HCT116 (cell line): ENCODE measurements at regions not wholly inside any gene's neighbourhood (a gene's known extent, or its start where the extent isn't known, plus 50 kb on each side); places are given as distances from the start of the nearest gene placed in this dataset.

Experiments used
- ATAC-seq: fragments of 200-7000 bp; cut with Tn5 transposase; 2 replicates; pipeline ENCODE4 v1.9.1; 2020; ENCODE audit warnings: mild to moderate bottlenecking, moderate library complexity
- BruUV-seq: library from RNA; stranded (reverse); fragments of 400-500 nt; replicated peaks from 2 replicates; lab custom pipeline; 2021; lab: Mats Ljungman, UMichigan
- CTCF ChIA-PET: fragments of 300-600 bp; sonication (Branson Sonifier 250); formaldehyde crosslinking; loops from one replicate; lab custom pipeline; 2021; ENCODE audit warnings: antibody characterized with exemption; lab: Charles Lee
- POLR2A ChIA-PET: fragments of 300-600, 350-600 bp; sonication (Branson Sonifier 250); formaldehyde crosslinking; loops from one replicate; lab custom pipeline; 2021; ENCODE audit warnings: antibody characterized with exemption; lab: Charles Lee
- RAD21 ChIA-PET, 2 experiments: fragments of 300-600 bp; sonication (Branson Sonifier 250); formaldehyde crosslinking; loops; one replicate each; lab custom pipeline; 2023; ENCODE audit warnings: low total read pairs in 2 of 2; ENCODE audit not compliant: uncharacterized antibody in 2 of 2, unreplicated experiment in 2 of 2, low non-redundant PET in 1 of 2; lab: Charles Lee
- DNase-seq: peaks from one replicate; pipeline ENCODE4 v3.0.0-alpha.2; 2010; ENCODE audit warnings: low read depth, low spot score
- H2AFZ ChIP-seq: fragments of 200-600 bp; shearing (Covaris generic), sonication (generic); 2 replicates; pipeline ENCODE4 v1.6.1; 2017; ENCODE audit warnings: low read depth, mixed run types, mixed read lengths, antibody characterized with exemption, low read length; ENCODE audit not compliant: poor library complexity, severe bottlenecking
- H3K27ac ChIP-seq: 2 replicates; pipeline ENCODE4 v1.5.1; 2012; ENCODE audit warnings: low read depth, low read length
- H3K27me3 ChIP-seq: fragments of 200-600 bp; sonication (generic); 2 replicates; pipeline ENCODE4 v1.6.1; 2016; ENCODE audit warnings: mixed run types, low read length, mixed read lengths; ENCODE audit not compliant: insufficient read depth
- H3K36me3 ChIP-seq, 2 experiments: fragments of 200-500 bp in 1 of 2; fragments of 200-600 bp in 1 of 2; sonication (Bioruptor generic) in 1 of 2; sonication (generic) in 1 of 2; 2 replicates each; pipeline versions ENCODE4 v1.5.1 to v1.6.1; 2014 to 2016; ENCODE audit warnings: low read length in 2 of 2, inconsistent platforms in 1 of 2, mixed read lengths in 1 of 2, mixed run types in 1 of 2; ENCODE audit not compliant: insufficient read depth in 2 of 2, control insufficient read depth in 1 of 2
- H3K4me1 ChIP-seq, 2 experiments: fragments of 200-600 bp in 1 of 2; sonication (generic) in 1 of 2; 2 replicates each; pipeline versions ENCODE4 v1.5.1 to v1.6.1; 2012 to 2017; ENCODE audit warnings: low read length in 2 of 2, inconsistent platforms in 1 of 2, mild to moderate bottlenecking in 1 of 2, mixed read lengths in 1 of 2, mixed run types in 1 of 2, moderate library complexity in 1 of 2; ENCODE audit not compliant: insufficient read depth in 2 of 2, control insufficient read depth in 1 of 2
- H3K4me2 ChIP-seq: fragments of 200-600 bp; sonication (generic); 2 replicates; pipeline ENCODE4 v1.6.1; 2017; ENCODE audit warnings: mixed run types, low read length, mixed read lengths
- H3K4me3 ChIP-seq, 2 experiments: fragments of 200-600 bp in 1 of 2; sonication (generic) in 1 of 2; replicated peaks in 1 of 2; 2 replicates each; pipeline ENCODE4 v1.5.1; 2011 to 2016; ENCODE audit warnings: low read length in 2 of 2, control low read depth in 1 of 2, low read depth in 1 of 2, mild to moderate bottlenecking in 1 of 2, mixed read lengths in 1 of 2, mixed run types in 1 of 2
- H3K79me2 ChIP-seq: fragments of 200-600 bp; sonication (generic); 2 replicates; pipeline ENCODE4 v1.6.1; 2017; ENCODE audit warnings: mild to moderate bottlenecking, mixed run types, low read length, moderate library complexity, mixed read lengths; ENCODE audit not compliant: insufficient read depth
- H3K9ac ChIP-seq: fragments of 200-600 bp; sonication (generic); 2 replicates; pipeline ENCODE4 v1.6.1; 2016; ENCODE audit warnings: low read length, mixed read lengths
- H3K9me2 ChIP-seq: fragments of 200-600 bp; sonication (generic), shearing (Covaris generic); 2 replicates; pipeline ENCODE4 v1.6.1; 2017; ENCODE audit warnings: mixed run types, mild to moderate bottlenecking, moderate library complexity; ENCODE audit not compliant: insufficient read depth
- H3K9me3 ChIP-seq, 2 experiments: fragments of 200-500 bp in 1 of 2; fragments of 200-600 bp in 1 of 2; sonication (Bioruptor generic) in 1 of 2; sonication (generic) in 1 of 2; 2 replicates each; pipeline ENCODE4 v1.6.1; 2014 to 2017; ENCODE audit warnings: low read length in 2 of 2, mixed read lengths in 2 of 2, inconsistent platforms in 1 of 2, low read depth in 1 of 2, mild to moderate bottlenecking in 1 of 2, mixed run types in 1 of 2, moderate library complexity in 1 of 2; ENCODE audit not compliant: control insufficient read depth in 1 of 2, insufficient read depth in 1 of 2
- H4K20me1 ChIP-seq: fragments of 200-600 bp; sonication (generic), shearing (Covaris generic); 2 replicates; pipeline ENCODE4 v1.6.1; 2017; ENCODE audit warnings: mixed run types, mild to moderate bottlenecking, moderate library complexity; ENCODE audit not compliant: insufficient read depth
- CEBPB ChIP-seq: IDR thresholded peaks from 2 replicates; pipeline ENCODE4 v1.6.1; 2012; ENCODE audit warnings: low read depth
- CTCF ChIP-seq, 3 experiments: fragments of 200-600 bp in 1 of 3; sonication (generic) in 1 of 3; IDR thresholded peaks in 2 of 3; conservative IDR thresholded peaks in 1 of 3; 2 replicates each; pipeline ENCODE4 v1.5.1; 2012 to 2017; ENCODE audit warnings: low read depth in 2 of 3, low read length in 2 of 3, antibody characterized with exemption in 1 of 3, borderline replicate concordance in 1 of 3, control low read depth in 1 of 3, mild to moderate bottlenecking in 1 of 3, mixed read lengths in 1 of 3, mixed run types in 1 of 3, moderate library complexity in 1 of 3; ENCODE audit not compliant: insufficient read depth in 1 of 3
- EGR1 ChIP-seq: IDR thresholded peaks from 2 replicates; pipeline ENCODE4 v1.6.1; 2012; ENCODE audit warnings: low read depth
- ELF1 ChIP-seq: IDR thresholded peaks from 2 replicates; pipeline ENCODE4 v1.6.1; 2012; ENCODE audit warnings: low read depth, borderline replicate concordance
- EZH2 ChIP-seq: fragments of 200-600 bp; sonication (generic); IDR thresholded peaks from 2 replicates; pipeline ENCODE4 v1.6.1; 2017; ENCODE audit warnings: antibody characterized with exemption, mixed run types
- EZH2phosphoT487 ChIP-seq: fragments of 200-600 bp; IDR thresholded peaks from 2 replicates; pipeline ENCODE4 v1.6.1; 2018; ENCODE audit warnings: antibody characterized with exemption, borderline replicate concordance
- FOSL1 ChIP-seq: IDR thresholded peaks from 2 replicates; pipeline ENCODE4 v1.6.1; 2012; ENCODE audit warnings: low read depth
- MAX ChIP-seq: IDR thresholded peaks from 2 replicates; pipeline ENCODE4 v1.6.1; 2012
- POLR2A ChIP-seq: IDR thresholded peaks from 2 replicates; pipeline ENCODE4 v1.7.0; 2011; ENCODE audit warnings: borderline replicate concordance; ENCODE audit not compliant: insufficient read depth, insufficient read length; ENCODE audit errors: extremely low read depth
- POLR2AphosphoS5 ChIP-seq: IDR thresholded peaks from 2 replicates; pipeline ENCODE4 v1.6.1; 2011; ENCODE audit warnings: mild to moderate bottlenecking, low read depth, low read length, moderate library complexity
- RAD21 ChIP-seq: IDR thresholded peaks from 2 replicates; pipeline ENCODE4 v1.6.1; 2012; ENCODE audit warnings: low read depth, mild to moderate bottlenecking
- SIN3A ChIP-seq: IDR thresholded peaks from 2 replicates; pipeline ENCODE4 v1.6.1; 2012; ENCODE audit warnings: low read depth
- SP1 ChIP-seq: IDR thresholded peaks from 2 replicates; pipeline ENCODE4 v1.6.1; 2012; ENCODE audit warnings: low read depth
- SRF ChIP-seq: IDR thresholded peaks from 2 replicates; pipeline ENCODE4 v1.6.1; 2012; ENCODE audit warnings: low read depth
- TCF7L2 ChIP-seq: IDR thresholded peaks from 2 replicates; pipeline ENCODE4 v1.7.0; 2011; ENCODE audit warnings: borderline replicate concordance, inconsistent platforms; ENCODE audit not compliant: insufficient read depth, insufficient read length; ENCODE audit errors: extremely low read depth
- YY1 ChIP-seq: IDR thresholded peaks from 2 replicates; pipeline ENCODE4 v1.6.1; 2011; ENCODE audit warnings: low read length, low read depth, moderate library complexity, mild to moderate bottlenecking; ENCODE audit not compliant: insufficient replicate concordance; ENCODE audit errors: extremely low read depth
- ZFX ChIP-seq: fragments of 450-650 bp; IDR thresholded peaks from 2 replicates; pipeline ENCODE4 v1.6.1; 2017
- ZNF274 ChIP-seq: fragments of 200-500 bp; sonication (Bioruptor generic); IDR thresholded peaks from 2 replicates; pipeline ENCODE4 v1.6.1; 2014; ENCODE audit warnings: mild to moderate bottlenecking, low read depth, low read length, inconsistent platforms
- intact Hi-C: fragments of 100-400 bp; cut with micrococcal nuclease; formaldehyde crosslinking; loops from 2 replicates; pipeline ENCODE4 v1.10.0; 2022
- TF ChIP-seq, protein P1 (sequence below): IDR thresholded peaks from 2 replicates; pipeline ENCODE4 v1.6.1; 2012

DNA sequence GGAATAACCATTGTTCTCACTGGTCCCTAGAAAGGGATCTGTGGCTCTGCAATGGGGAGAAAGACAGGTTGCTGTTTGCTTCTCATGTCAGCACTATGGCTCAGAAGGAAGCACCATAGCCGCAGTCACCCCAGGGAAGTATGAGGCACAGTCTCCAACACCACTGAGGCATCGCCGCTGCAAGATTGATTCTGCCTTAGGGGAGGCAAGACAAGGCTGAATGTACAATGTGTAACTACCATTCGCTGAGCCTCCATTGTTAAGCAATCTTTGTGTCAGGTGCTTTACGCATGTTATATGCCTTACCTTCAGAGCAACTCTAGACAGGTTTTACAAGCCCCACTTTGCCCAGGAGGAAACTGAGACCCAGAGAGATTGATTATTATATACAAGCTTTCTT is 100.7 kb upstream of the KCNMB2 start:
- TF ChIP-seq YY1 (no peak), EGR1 (no peak), FOSL1 (no peak), POLR2AphosphoS5 (no peak), TCF7L2 (no peak), SP1 (no peak), ELF1 (no peak), RAD21 (no peak), POLR2A (no peak), EZH2 (no peak), CTCF (IDR thresholded peaks at IDR 0.05 in 2 of 3, conservative IDR thresholded peaks at IDR 0.05 in 1 of 3; ENCODE audit: borderline replicate concordance in 1 of 3, insufficient read depth in 1 of 3, low read depth in 2 of 3, low read length in 2 of 3) (no peak), EZH2phosphoT487 (no peak), ZFX (no peak), ZNF274 (no peak), CEBPB (no peak), SIN3A (no peak), MAX (no peak), SRF (no peak)
- TF ChIP-seq, protein P1, sequence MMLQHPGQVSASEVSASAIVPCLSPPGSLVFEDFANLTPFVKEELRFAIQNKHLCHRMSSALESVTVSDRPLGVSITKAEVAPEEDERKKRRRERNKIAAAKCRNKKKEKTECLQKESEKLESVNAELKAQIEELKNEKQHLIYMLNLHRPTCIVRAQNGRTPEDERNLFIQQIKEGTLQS = no peak
- H3K27ac ChIP-seq = no peak overlapping the region
- no peak overlapping the region for H3K4me3 ChIP-seq
- H3K79me2 ChIP-seq = no peaks in the 10 kb centered on the region
- ATAC-seq (no peak), DNase-seq (no peak)
- no TSS peak for BruUV-seq
- H3K9me3 ChIP-seq = no peaks in the 10 kb centered on the region
- RAD21 ChIA-PET = no interaction called here
- CTCF ChIA-PET = interaction anchor here (0.6 to 3.3 kb wide), 6 partner anchors 12 to 886 kb away, joined by 3 to 34 read pairs (median 6); no protein-coding TSS in a partner anchor
- peaks cover 0 to 5% of the 10 kb centered on the region in 2 experiments; a peak in 1 of 4 replicates for H3K4me1 ChIP-seq
- intact Hi-C loops = loop anchor here (2.0 to 5.0 kb wide), 3 partner anchors 512 to 1122 kb away; no protein-coding TSS in a partner anchor
- no peaks in the 10 kb centered on the region for H3K9me2 ChIP-seq
- H2AFZ ChIP-seq = no peak overlapping the region
- H3K9ac ChIP-seq = no peak overlapping the region
- H3K27me3 ChIP-seq = no peaks in the 10 kb centered on the region
- H3K36me3 ChIP-seq = no peaks in the 10 kb centered on the region
- no peak overlapping the region for H3K4me2 ChIP-seq
- POLR2A ChIA-PET = no interaction called here
- H4K20me1 ChIP-seq = no peaks in the 10 kb centered on the region
